ENCODE measurements at regions not wholly inside any gene's neighbourhood (a gene's known extent, or its start where the extent isn't known, plus 50 kb on each side); places are given as distances from the start of the nearest gene placed in this dataset.
"Not testable (repeated sequence)": the region's sequence is repeated elsewhere in the genome, so short reads cannot be mapped to it uniquely, and the experiment has no call there.

GRCh38 chr6:130610303-130610702, 216.9 kb upstream of the SMLR1 start:
- no peak for DNase-seq (ENCODE audit: low read depth)

- DNase-seq (ENCODE audit: low read depth) = no peak
These were observed 215.8 kb upstream of the SMLR1 start for GRCh38 chr6:130611366-130611765.

- no peak for DNase-seq (ENCODE audit: low read depth)
These were observed 214.0 kb upstream of the SMLR1 start for GRCh38 chr6:130613176-130613575.

- no peak for DNase-seq (ENCODE audit: low read depth)
These were observed 211.4 kb upstream of the SMLR1 start for GRCh38 chr6:130615816-130616215.

GRCh38 chr6:130617658-130618057, 209.5 kb upstream of the SMLR1 start:
- DNase-seq (ENCODE audit: low read depth) = no peak

GRCh38 chr6:130618806-130619205, 208.4 kb upstream of the SMLR1 start:
- not testable (repeated sequence) for DNase-seq (ENCODE audit: low read depth)

GRCh38 chr6:130620338-130620781, 206.8 kb upstream of the SMLR1 start:
- peak; percentile 60 for DNase-seq (ENCODE audit: low read depth)

- DNase-seq (ENCODE audit: low read depth) = no peak
These were observed 205.1 kb upstream of the SMLR1 start for GRCh38 chr6:130622142-130622541.

- DNase-seq (ENCODE audit: low read depth) = peak; percentile 76
These were observed 203.2 kb upstream of the SMLR1 start for GRCh38 chr6:130624046-130624445.

GRCh38 chr6:130625825-130626527, 201.2 kb upstream of the SMLR1 start:
- peak; percentile 91 for DNase-seq (ENCODE audit: low read depth)

- DNase-seq (ENCODE audit: low read depth) = no peak
These were observed 198.3 kb upstream of the SMLR1 start for GRCh38 chr6:130628862-130629261.

GRCh38 chr6:130629640-130630039, 197.6 kb upstream of the SMLR1 start:
- no peak for DNase-seq (ENCODE audit: low read depth)

GRCh38 chr6:130632277-130632676, 194.9 kb upstream of the SMLR1 start:
- DNase-seq (ENCODE audit: low read depth) = peak; percentile 62

- no peak for DNase-seq (ENCODE audit: low read depth)
These were observed 194.3 kb upstream of the SMLR1 start for GRCh38 chr6:130632897-130633296.

GRCh38 chr6:130643361-130643760, 183.8 kb upstream of the SMLR1 start:
- DNase-seq (ENCODE audit: low read depth) = no peak

GRCh38 chr6:130644175-130644574, 183.0 kb upstream of the SMLR1 start:
- no peak for DNase-seq (ENCODE audit: low read depth)

- not testable (repeated sequence) for DNase-seq (ENCODE audit: low read depth)
These were observed 182.4 kb upstream of the SMLR1 start for GRCh38 chr6:130644769-130645168.

- no peak for DNase-seq (ENCODE audit: low read depth)
These were observed 180.0 kb upstream of the SMLR1 start for GRCh38 chr6:130647246-130647645.

- DNase-seq (ENCODE audit: low read depth) = no peak
These were observed 171.6 kb upstream of the SMLR1 start for GRCh38 chr6:130655586-130655985.

- no peak for DNase-seq (ENCODE audit: low read depth)
These were observed 166.1 kb upstream of the SMLR1 start for GRCh38 chr6:130661077-130661476.

GRCh38 chr6:130666786-130667185, 160.4 kb upstream of the SMLR1 start:
- DNase-seq (ENCODE audit: low read depth) = no peak

GRCh38 chr6:130670142-130670541, 157.1 kb upstream of the SMLR1 start:
- peak; percentile 55 for DNase-seq (ENCODE audit: low read depth)

- no peak for DNase-seq (ENCODE audit: low read depth)
These were observed 156.1 kb upstream of the SMLR1 start for GRCh38 chr6:130671119-130671518.

GRCh38 chr6:130671577-130671976, 155.6 kb upstream of the SMLR1 start:
- DNase-seq (ENCODE audit: low read depth) = peak; percentile 71
